A549 (cell line): ENCODE measurements at regions not wholly inside any gene's neighbourhood (a gene's known extent, or its start where the extent isn't known, plus 50 kb on each side); places are given as distances from the start of the nearest gene placed in this dataset.

Experiments used
- ATAC-seq, 2 experiments: fragments of 200-7000 bp in 1 of 2; fragments of >200 bp in 1 of 2; cut with Nextera tagmentation in 1 of 2; cut with Tn5 transposase in 1 of 2; 3 replicates each; pipeline versions ENCODE4 v1.8.0 to v1.9.1; 2018 to 2020; ENCODE audit warnings: mild to moderate bottlenecking in 1 of 2, moderate library complexity in 1 of 2
- CTCF ChIA-PET: fragments of 300-600 bp; sonication (Branson Sonifier 250); formaldehyde crosslinking; extraction: SDS; loops from one replicate; lab custom pipeline; 2021; ENCODE audit warnings: antibody characterized with exemption, inconsistent platforms; lab: Yijun Ruan, JAX
- POLR2A ChIA-PET: fragments of 350-600 bp; formaldehyde crosslinking; extraction: SDS; loops from one replicate; lab custom pipeline; 2021; ENCODE audit warnings: antibody characterized with exemption, inconsistent platforms; lab: Yijun Ruan, JAX
- DNase-seq, 2 experiments: peaks; one replicate each; pipeline versions ENCODE4 v3.0.0 to v3.0.0-alpha.2; 2011 to 2016; ENCODE audit warnings: low read depth in 1 of 2, low spot score in 1 of 2
- FAIRE-seq: peaks from 2 replicates; lab custom pipeline; 2011; peaks lifted over from hg19 to GRCh38; lab: Jason Lieb, UNC
- H3K27ac ChIP-seq, 2 experiments: fragments of >200 bp; sonication (Bioruptor Twin); formaldehyde crosslinking; 3 replicates each; pipeline ENCODE4 v1.5.1; 2016 to 2017
- H3K4me1 ChIP-seq: fragments of >200 bp; sonication (Bioruptor Twin); formaldehyde crosslinking; 3 replicates; pipeline ENCODE4 v1.6.1; 2016
- H3K4me2 ChIP-seq: fragments of >200 bp; sonication (Bioruptor Twin); formaldehyde crosslinking; 3 replicates; pipeline ENCODE4 v1.6.1; 2016
- H3K4me3 ChIP-seq: fragments of >200 bp; sonication (Bioruptor Twin); formaldehyde crosslinking; 3 replicates; pipeline ENCODE4 v1.5.1; 2016
- H3K9me3 ChIP-seq: fragments of >200 bp; sonication (Bioruptor Twin); formaldehyde crosslinking; 3 replicates; pipeline ENCODE4 v1.6.1; 2016
- CBX2 ChIP-seq: fragments of 200-600 bp; sonication (generic); IDR thresholded peaks from 2 replicates; pipeline ENCODE4 v1.6.1; 2016; ENCODE audit warnings: low read depth, mild to moderate bottlenecking, borderline replicate concordance
- CHD4 ChIP-seq: fragments of 200-600 bp; sonication (generic); IDR thresholded peaks from 2 replicates; pipeline ENCODE4 v1.6.1; 2016; ENCODE audit warnings: antibody characterized with exemption, mild to moderate bottlenecking, borderline replicate concordance
- EP300 ChIP-seq, 2 experiments: fragments of >200 bp; sonication (Bioruptor Twin); formaldehyde crosslinking; IDR thresholded peaks; 2 replicates in 1 of 2; 3 replicates in 1 of 2; pipeline ENCODE4 v1.6.1; 2016 to 2017
- ESRRA ChIP-seq: fragments of 150-350 bp; IDR thresholded peaks from 2 replicates; pipeline ENCODE4 v1.6.1; 2014; ENCODE audit warnings: mild to moderate bottlenecking, low read length, borderline replicate concordance
- FOXS1 ChIP-seq: fragments of 250-450 bp; sonication (Bioruptor Pico); IDR thresholded peaks from 2 replicates; pipeline ENCODE4 v1.5.0; 2020; ENCODE audit warnings: mild to moderate bottlenecking, moderate library complexity
- GATA3 ChIP-seq: IDR thresholded peaks from 2 replicates; pipeline ENCODE4 v1.6.1; 2012; ENCODE audit warnings: borderline replicate concordance
- HDAC2 ChIP-seq: fragments of 200-600 bp; sonication (generic); IDR thresholded peaks from 2 replicates; pipeline ENCODE4 v1.6.1; 2016
- HOXA7 ChIP-seq: fragments of 250-450 bp; sonication (Bioruptor Pico); IDR thresholded peaks from 2 replicates; pipeline ENCODE4 v1.5.0; 2020; ENCODE audit warnings: mild to moderate bottlenecking, moderate library complexity
- JUNB ChIP-seq: fragments of >200 bp; sonication (Bioruptor Twin); formaldehyde crosslinking; IDR thresholded peaks from 2 replicates; pipeline ENCODE4 v1.6.1; 2016
- MAFK ChIP-seq: fragments of 450-650 bp; IDR thresholded peaks from 2 replicates; pipeline ENCODE4 v1.6.1; 2014; ENCODE audit not compliant: partially characterized antibody
- MAZ ChIP-seq: fragments of 150-350 bp; IDR thresholded peaks from 2 replicates; pipeline ENCODE4 v1.6.1; 2014; ENCODE audit warnings: antibody characterized with exemption, low read depth, low read length, borderline replicate concordance
- MYC ChIP-seq: IDR thresholded peaks from 2 replicates; pipeline ENCODE4 v1.6.1; 2012; ENCODE audit warnings: mild to moderate bottlenecking, inconsistent platforms, low read length, improper control_type of control experiment, borderline replicate concordance
- NFE2L2 ChIP-seq: fragments of 150-350 bp; conservative IDR thresholded peaks from 2 replicates; pipeline ENCODE4 v1.6.1; 2014; ENCODE audit warnings: low read length
- PHF8 ChIP-seq: fragments of 200-600 bp; sonication (generic); IDR thresholded peaks from 2 replicates; pipeline ENCODE4 v1.6.1; 2016; ENCODE audit warnings: low read depth, mild to moderate bottlenecking, antibody characterized with exemption, moderate library complexity, borderline replicate concordance
- RAD21 ChIP-seq, 2 experiments: fragments of >200 bp in 1 of 2; sonication (Bioruptor Twin) in 1 of 2; formaldehyde crosslinking in 1 of 2; IDR thresholded peaks in 1 of 2; conservative IDR thresholded peaks in 1 of 2; 2 replicates in 1 of 2; 3 replicates in 1 of 2; pipeline ENCODE4 v1.6.1; 2012 to 2018; ENCODE audit warnings: inconsistent platforms in 1 of 2
- RCOR1 ChIP-seq: fragments of 150-350 bp; IDR thresholded peaks from 2 replicates; pipeline ENCODE4 v1.6.1; 2014; ENCODE audit warnings: antibody characterized with exemption, low read length, low read depth
- RFX5 ChIP-seq: fragments of 450-650 bp; IDR thresholded peaks from 2 replicates; pipeline ENCODE4 v1.7.1; 2014; ENCODE audit warnings: antibody characterized with exemption, mild to moderate bottlenecking, moderate library complexity
- SMC3 ChIP-seq: fragments of >200 bp; sonication (Bioruptor Twin); formaldehyde crosslinking; IDR thresholded peaks from 3 replicates; pipeline ENCODE4 v1.6.1; 2018; ENCODE audit warnings: inconsistent platforms
- SREBF2 ChIP-seq: fragments of 450-650 bp; IDR thresholded peaks from 2 replicates; pipeline ENCODE4 v1.6.1; 2014; ENCODE audit warnings: mild to moderate bottlenecking, moderate library complexity
- TP53 ChIP-seq: fragments of 250-450 bp; sonication (Bioruptor Pico); IDR thresholded peaks from 2 replicates; pipeline ENCODE4 v1.5.0; 2021; ENCODE audit warnings: mild to moderate bottlenecking, moderate library complexity
- ZC3H11A ChIP-seq: fragments of 450-650 bp; IDR thresholded peaks from 2 replicates; pipeline ENCODE4 v1.6.1; 2014; ENCODE audit warnings: antibody characterized with exemption, mild to moderate bottlenecking
- ZFP36 ChIP-seq: fragments of 450-650 bp; IDR thresholded peaks from 2 replicates; pipeline ENCODE4 v1.6.1; 2014; ENCODE audit warnings: borderline replicate concordance; ENCODE audit not compliant: partially characterized antibody
- ZNF302 ChIP-seq: fragments of 250-450 bp; sonication (Bioruptor Pico); IDR thresholded peaks from 2 replicates; pipeline ENCODE4 v1.9.0; 2021; ENCODE audit warnings: inconsistent platforms, mild to moderate bottlenecking, moderate library complexity
- WGBS: methylation state at CpG from one replicate; pipeline ENCODE4 v1.1.6; 2017; ENCODE audit errors: missing lambda C conversion rate; 5-methylcytosine and 5-hydroxymethylcytosine counted together
- TF ChIP-seq, protein P1 (sequence below): fragments of 150-350 bp; IDR thresholded peaks from 2 replicates; pipeline ENCODE4 v1.6.1; 2014; ENCODE audit warnings: low read depth, mild to moderate bottlenecking, low read length
- TF ChIP-seq, protein P2 (sequence below): IDR thresholded peaks from 2 replicates; pipeline ENCODE4 v1.6.1; 2012; ENCODE audit warnings: low read depth, borderline replicate concordance
- TF ChIP-seq, protein P3 (sequence below): IDR thresholded peaks from 2 replicates; pipeline ENCODE4 v1.6.1; 2012
- TF ChIP-seq, protein P4 (sequence below): fragments of >200 bp; sonication (Bioruptor Twin); formaldehyde crosslinking; IDR thresholded peaks from 3 replicates; pipeline ENCODE4 v1.6.1; 2016
- TF ChIP-seq, protein P5 (sequence below): fragments of 250-450 bp; sonication (Bioruptor Pico); IDR thresholded peaks from 2 replicates; pipeline ENCODE4 v1.5.0; 2020; ENCODE audit warnings: low read depth, mild to moderate bottlenecking, moderate library complexity

DNA sequence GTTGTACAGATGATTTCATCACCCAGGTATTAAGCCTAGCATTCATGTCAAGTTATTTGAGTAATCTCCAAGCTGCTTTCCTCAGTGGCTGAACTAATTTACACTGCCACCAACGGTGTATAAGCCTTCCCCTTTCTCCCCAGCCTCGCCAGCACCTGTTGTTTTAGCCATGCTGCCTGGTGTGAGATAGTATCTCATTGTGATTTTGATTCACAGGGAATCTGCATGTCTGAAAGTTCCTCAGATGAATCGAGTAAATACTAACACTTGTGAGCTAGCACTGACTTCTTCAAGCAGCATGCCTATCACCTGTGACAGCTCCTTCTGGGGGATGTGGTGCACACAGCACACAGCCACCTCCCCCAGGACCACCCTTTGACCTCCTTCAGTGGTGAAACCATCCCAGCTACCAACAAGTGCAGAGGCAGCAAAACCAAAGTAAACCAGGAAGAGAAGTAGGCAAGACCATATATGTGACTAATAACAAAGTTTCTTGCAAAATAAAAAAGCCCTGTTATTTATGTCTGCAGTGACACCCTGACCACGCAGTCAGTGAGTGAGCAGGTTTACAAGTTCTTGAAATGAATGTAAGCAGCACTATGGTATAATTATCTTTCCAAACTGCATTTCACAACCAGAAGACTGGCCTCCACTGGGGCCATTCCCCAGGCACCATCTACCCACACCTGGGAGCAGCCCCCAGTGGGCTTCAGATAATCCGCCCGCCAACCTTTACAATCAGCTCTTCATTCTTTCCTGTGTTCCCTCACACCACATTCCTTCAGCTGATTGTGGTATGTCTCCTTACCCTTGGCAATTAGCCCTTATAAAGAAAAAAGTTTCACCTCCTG is 173.8 kb downstream of the ETS2 start:
- 40% methylated on average over 6 of the region's 6 CpGs for WGBS
- H3K4me1 ChIP-seq: peaks cover 8% of the 10 kb centered on the region
- H3K4me3 ChIP-seq: no peak overlapping the region
- TF ChIP-seq EP300 (IDR thresholded peaks at IDR 0.05) (no peak), MAFK (peak; percentile 4)
- FAIRE-seq (no peak), DNase-seq (no peak), ATAC-seq (no peak)
- no peak overlapping the region for H3K4me2 ChIP-seq
- POLR2A ChIA-PET: no interaction called here
- CTCF ChIA-PET: no interaction called here
- no peaks in the 10 kb centered on the region for H3K9me3 ChIP-seq
- peak overlapping the region in 1 of 2 experiments; percentile 45; a peak in 1 of 6 replicates for H3K27ac ChIP-seq

DNA sequence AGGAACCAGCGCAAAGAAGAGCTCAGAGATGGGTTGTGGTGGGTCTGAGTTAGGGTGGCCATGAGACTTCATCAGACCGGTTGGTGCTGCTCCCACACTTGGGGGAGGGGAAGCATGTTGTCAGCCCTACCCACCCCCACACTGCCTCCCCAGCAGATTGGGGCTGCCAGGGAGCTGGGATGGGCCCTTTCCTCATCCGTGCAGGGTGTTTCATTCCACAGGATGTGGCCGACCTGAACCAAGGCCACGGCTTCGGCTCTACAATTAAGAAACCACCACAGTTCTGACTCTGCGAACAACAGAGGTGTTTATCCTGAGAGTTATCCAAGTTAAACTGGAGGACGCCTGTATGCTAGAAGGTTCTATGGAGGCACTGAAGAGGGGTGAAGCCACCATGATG is 171.2 kb downstream of the ETS2 start:
- TF ChIP-seq SMC3 (no peak), RAD21 (conservative IDR thresholded peaks at IDR 0.05 in 1 of 2, IDR thresholded peaks at IDR 0.05 in 1 of 2) (no peak), MYC (no peak), HDAC2 (no peak), NFE2L2 (no peak), FOXS1 (CRISPR knock-in tag) (no peak), MAZ (no peak), RCOR1 (no peak), TP53 (CRISPR knock-in tag) (no peak), ZNF302 (CRISPR knock-in tag) (no peak)
- TF ChIP-seq, protein P1, sequence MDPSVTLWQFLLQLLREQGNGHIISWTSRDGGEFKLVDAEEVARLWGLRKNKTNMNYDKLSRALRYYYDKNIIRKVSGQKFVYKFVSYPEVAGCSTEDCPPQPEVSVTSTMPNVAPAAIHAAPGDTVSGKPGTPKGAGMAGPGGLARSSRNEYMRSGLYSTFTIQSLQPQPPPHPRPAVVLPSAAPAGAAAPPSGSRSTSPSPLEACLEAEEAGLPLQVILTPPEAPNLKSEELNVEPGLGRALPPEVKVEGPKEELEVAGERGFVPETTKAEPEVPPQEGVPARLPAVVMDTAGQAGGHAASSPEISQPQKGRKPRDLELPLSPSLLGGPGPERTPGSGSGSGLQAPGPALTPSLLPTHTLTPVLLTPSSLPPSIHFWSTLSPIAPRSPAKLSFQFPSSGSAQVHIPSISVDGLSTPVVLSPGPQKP: no peak
- TF ChIP-seq, protein P2, sequence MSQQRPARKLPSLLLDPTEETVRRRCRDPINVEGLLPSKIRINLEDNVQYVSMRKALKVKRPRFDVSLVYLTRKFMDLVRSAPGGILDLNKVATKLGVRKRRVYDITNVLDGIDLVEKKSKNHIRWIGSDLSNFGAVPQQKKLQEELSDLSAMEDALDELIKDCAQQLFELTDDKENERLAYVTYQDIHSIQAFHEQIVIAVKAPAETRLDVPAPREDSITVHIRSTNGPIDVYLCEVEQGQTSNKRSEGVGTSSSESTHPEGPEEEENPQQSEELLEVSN: no peak
- TF ChIP-seq, protein P3, sequence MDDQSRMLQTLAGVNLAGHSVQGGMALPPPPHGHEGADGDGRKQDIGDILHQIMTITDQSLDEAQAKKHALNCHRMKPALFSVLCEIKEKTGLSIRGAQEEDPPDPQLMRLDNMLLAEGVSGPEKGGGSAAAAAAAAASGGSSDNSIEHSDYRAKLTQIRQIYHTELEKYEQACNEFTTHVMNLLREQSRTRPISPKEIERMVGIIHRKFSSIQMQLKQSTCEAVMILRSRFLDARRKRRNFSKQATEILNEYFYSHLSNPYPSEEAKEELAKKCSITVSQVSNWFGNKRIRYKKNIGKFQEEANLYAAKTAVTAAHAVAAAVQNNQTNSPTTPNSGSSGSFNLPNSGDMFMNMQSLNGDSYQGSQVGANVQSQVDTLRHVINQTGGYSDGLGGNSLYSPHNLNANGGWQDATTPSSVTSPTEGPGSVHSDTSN: no peak
- no peak for DNase-seq
- Histone ChIP-seq H3K4me1 (peaks cover 8% of the 10 kb centered on the region), H3K4me2 (no peak overlapping the region), H3K9me3 (no peaks in the 10 kb centered on the region), H3K4me3 (no peak overlapping the region), H3K27ac (no peak overlapping the region)
- CTCF ChIA-PET: interaction anchor here (1.0 kb wide), 1 partner anchor 11 kb away, joined by 3 read pairs; no protein-coding TSS in a partner anchor
- POLR2A ChIA-PET: no interaction called here
- ATAC-seq: no peak
- 87% methylated on average over 7 of the region's 8 CpGs for WGBS
- no peak for FAIRE-seq

DNA sequence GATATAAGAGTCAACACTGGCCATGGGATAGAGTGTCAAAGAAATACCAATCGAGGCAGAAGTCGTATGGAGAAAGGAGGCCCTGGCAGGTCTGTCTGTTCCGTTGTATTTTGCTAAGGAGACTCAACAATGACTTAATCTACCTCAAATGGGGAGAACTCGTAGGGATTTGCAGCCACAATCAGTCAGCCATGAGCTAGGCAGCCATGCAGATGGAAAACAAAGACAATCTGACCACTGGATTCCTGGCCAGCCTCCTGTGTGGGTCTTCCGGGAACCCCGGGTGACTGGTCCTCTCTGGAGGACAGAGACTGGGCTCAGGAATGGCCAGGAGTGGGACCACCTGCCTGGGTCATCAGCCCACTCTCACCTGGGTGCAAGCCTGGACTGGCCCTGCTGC is 167.8 kb downstream of the ETS2 start:
- no peak for FAIRE-seq
- POLR2A ChIA-PET: interaction anchor here (0.6 kb wide), 1 partner anchor 11 kb away, joined by 4 read pairs; no protein-coding TSS in a partner anchor
- no peak overlapping the region for H3K4me3 ChIP-seq
- DNase-seq: no peak
- H3K9me3 ChIP-seq: no peaks in the 10 kb centered on the region
- CTCF ChIA-PET: no interaction called here
- H3K27ac ChIP-seq: no peak overlapping the region
- WGBS: 60% methylated on average over 6 of the region's 6 CpGs
- H3K4me2 ChIP-seq: no peak overlapping the region
- no peak for ATAC-seq
- no peaks in the 10 kb centered on the region for H3K4me1 ChIP-seq
- TF ChIP-seq CBX2: no peak
- TF ChIP-seq CHD4: no peak
- TF ChIP-seq SREBF2: no peak
- TF ChIP-seq FOXS1 (CRISPR knock-in tag): no peak
- no peak for TF ChIP-seq PHF8
- no peak for TF ChIP-seq ZC3H11A
- no peak for TF ChIP-seq RFX5
- TF ChIP-seq, protein P4, sequence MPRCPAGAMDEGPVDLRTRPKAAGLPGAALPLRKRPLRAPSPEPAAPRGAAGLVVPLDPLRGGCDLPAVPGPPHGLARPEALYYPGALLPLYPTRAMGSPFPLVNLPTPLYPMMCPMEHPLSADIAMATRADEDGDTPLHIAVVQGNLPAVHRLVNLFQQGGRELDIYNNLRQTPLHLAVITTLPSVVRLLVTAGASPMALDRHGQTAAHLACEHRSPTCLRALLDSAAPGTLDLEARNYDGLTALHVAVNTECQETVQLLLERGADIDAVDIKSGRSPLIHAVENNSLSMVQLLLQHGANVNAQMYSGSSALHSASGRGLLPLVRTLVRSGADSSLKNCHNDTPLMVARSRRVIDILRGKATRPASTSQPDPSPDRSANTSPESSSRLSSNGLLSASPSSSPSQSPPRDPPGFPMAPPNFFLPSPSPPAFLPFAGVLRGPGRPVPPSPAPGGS: no peak
- no peak for TF ChIP-seq ESRRA
- TF ChIP-seq, protein P2: no peak
- TF ChIP-seq JUNB: no peak
- no peak for TF ChIP-seq EP300 (IDR thresholded peaks at IDR 0.05)
- no peak for TF ChIP-seq HOXA7 (CRISPR knock-in tag)
- no peak for TF ChIP-seq ZFP36
- no peak for TF ChIP-seq SMC3
- TF ChIP-seq GATA3: no peak
- TF ChIP-seq, protein P5, sequence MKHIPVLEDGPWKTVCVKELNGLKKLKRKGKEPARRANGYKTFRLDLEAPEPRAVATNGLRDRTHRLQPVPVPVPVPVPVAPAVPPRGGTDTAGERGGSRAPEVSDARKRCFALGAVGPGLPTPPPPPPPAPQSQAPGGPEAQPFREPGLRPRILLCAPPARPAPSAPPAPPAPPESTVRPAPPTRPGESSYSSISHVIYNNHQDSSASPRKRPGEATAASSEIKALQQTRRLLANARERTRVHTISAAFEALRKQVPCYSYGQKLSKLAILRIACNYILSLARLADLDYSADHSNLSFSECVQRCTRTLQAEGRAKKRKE (CRISPR knock-in tag): no peak
